ENCODE measurements at regions not wholly inside any gene's neighbourhood (a gene's known extent, or its start where the extent isn't known, plus 50 kb on each side); places are given as distances from the start of the nearest gene placed in this dataset.

DNA sequence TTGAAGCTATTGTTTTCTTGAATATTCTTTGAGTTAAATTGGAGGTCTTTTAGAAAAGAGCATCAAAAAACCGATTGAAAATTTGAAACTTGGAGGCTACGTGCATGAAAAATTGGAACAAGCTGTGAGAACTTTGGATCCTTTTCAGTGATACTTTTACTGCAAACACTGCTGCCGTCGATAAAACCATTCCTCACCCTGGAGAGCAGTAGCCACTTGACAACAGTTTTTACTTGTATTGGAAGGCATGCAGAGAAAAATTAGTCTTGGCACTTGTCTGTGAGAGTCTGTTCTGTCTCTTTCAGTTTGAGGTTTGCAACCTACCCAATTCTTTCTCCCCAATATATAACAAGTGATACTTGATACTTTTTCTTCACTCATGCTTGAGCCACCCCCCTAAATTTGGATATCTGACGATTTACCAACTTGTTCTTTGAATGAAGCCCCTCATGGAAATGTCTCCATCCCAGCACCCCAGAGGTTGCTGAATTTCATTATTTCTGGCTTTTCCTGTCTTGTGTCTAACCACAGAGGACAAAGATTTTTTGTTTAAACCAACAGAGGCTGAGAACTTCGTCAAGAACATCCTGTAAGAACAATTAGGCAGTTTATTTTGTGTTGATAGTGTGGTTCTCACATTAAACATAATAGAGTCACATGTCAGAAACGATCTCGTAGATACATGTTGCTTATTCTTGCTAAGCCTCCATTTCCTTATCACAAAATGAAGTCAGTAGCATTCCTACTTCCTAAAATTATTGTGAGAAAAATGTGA, 307.3 kb upstream of the PLSCR5 start:
- DNase-seq (ENCODE audit: low spot score): no peak

DNA sequence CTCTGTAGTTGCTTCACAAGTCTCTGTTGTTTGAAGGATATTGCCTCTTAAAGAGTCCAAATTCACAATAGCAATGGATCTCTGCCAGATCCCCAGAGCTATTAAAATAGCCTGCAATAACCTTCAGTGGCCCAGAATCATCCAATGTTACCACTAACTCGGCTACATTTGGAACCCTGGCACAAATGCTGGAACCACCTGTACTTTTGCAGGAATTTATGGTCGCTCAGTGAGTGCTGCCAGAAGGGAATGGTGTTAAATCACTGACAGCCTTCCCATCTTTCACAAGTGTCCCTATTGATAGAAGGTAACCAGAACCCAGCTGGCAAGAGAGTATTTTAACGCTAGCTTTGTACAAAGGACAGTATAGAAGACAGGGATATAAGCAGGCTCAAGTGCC, 298.8 kb upstream of the PLSCR5 start:
- no peak for DNase-seq (ENCODE audit: low spot score)

GRCh38 chr3:146899171-146899570, 294.0 kb upstream of the PLSCR5 start:
- no peak for DNase-seq (ENCODE audit: low spot score)

- DNase-seq (ENCODE audit: low spot score): no peak
Observed at GRCh38 chr3:146896711-146897110, 291.6 kb upstream of the PLSCR5 start.

GRCh38 chr3:146895026-146895749, 290.0 kb upstream of the PLSCR5 start:
- DNase-seq (ENCODE audit: low spot score): no peak

DNA sequence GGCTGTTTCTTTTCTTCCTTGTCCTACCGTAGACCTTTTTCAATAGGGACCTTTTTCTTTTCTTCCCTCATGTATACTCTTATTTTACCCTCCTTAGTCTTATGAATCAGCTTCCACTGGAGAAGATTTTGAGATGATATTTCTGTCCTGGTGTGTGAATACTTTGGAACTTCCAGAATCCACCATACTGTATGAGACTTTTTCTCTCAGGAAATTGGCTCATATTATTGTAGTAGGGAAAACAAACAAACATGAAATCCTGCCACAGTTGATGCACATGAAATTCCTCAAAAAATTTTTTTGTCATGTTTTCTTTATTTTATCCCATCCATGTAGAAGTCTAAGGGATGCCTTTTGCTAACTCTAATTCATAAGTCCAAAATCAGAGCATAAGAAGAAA, 289.3 kb upstream of the PLSCR5 start:
- no peak for DNase-seq (ENCODE audit: low spot score)

GRCh38 chr3:146892041-146892440, 286.9 kb upstream of the PLSCR5 start:
- DNase-seq (ENCODE audit: low spot score): no peak

DNA sequence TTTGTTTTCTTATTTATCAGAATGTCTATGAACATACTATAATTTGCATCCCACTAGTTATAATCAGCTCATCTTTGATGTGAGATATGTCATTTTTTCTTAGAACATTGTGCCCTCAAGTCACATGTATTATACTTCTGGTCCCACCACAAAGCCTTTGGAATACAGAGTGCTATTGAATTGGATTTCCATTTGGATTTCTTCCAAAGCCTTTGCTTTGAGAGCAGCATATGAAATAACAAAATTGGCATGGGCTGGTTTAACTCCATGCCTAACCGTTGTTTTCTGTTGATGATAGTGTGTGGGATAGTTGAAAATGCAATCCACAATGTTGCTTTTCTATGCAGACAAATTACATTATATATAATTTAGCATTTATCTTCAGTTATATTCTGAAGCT, 284.5 kb upstream of the PLSCR5 start:
- DNase-seq (ENCODE audit: low spot score): no peak

- no peak for DNase-seq (ENCODE audit: low spot score)
Observed at GRCh38 chr3:146888176-146888575, 283.0 kb upstream of the PLSCR5 start.

GRCh38 chr3:146884721-146885120, 279.6 kb upstream of the PLSCR5 start:
- no peak for DNase-seq (ENCODE audit: low spot score)

DNA sequence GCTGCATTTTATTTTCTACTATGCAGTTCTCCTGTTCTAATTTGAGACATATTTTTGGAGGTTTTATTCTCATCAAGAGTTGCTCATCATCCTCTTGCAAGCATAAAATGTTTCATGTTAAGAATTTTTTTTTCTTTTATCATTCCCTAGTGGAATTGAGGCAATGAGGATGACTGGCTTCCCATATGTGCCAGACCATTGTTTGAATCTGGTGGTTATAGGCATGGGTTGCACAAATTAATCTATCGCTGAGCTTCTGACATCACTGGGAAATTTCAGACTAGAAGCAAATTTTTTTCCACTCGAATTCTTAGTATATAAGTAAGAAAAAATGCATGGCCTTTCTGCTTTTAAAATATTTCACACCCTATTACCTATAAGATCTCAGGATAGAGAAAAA, 279.1 kb upstream of the PLSCR5 start:
- DNase-seq (ENCODE audit: low spot score): no peak

- DNase-seq (ENCODE audit: low spot score): no peak
Observed at GRCh38 chr3:146883288-146883687, 278.1 kb upstream of the PLSCR5 start.

- no peak for DNase-seq (ENCODE audit: low spot score)
Observed at GRCh38 chr3:146881966-146882760, 277.0 kb upstream of the PLSCR5 start.

DNA sequence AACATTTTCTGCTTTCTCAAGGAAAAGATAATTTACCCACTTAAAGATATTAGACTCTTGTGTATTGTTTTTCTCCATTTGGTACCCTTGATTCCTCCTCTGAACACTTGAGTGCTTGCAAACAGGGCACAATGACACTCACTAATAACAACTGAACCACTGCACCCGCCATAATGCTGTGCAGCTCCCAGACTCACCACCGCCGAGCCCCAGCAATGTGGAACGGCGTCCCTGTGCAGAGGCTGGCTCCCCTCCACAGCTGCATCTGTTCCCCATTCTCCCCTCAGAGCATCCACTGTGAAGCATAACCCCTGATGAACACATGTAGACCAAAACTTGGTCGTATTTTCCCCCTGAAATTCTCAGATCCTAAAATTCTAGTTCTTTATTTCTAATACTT, 276.2 kb upstream of the PLSCR5 start:
- DNase-seq (ENCODE audit: low spot score): no peak

DNA sequence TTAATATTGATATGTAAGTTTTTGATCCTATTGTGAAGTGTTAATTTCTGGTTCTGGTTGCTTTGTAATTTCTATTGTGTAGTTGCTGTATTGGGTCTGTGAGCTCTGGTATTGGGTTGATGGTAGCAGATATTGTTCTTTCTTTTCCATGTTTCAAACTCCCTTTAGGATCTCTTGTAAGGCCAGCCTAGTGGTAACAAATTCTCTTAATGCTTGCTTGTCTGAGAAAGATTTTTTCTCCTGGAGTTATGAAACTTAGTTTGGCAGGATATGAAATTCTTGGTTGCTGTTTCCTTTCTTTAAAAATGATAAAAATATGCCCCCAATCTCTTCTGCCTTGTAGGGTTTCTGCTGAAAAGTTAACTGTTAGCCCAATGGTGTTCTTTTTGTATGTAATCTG, 268.6 kb upstream of the PLSCR5 start:
- DNase-seq (ENCODE audit: low spot score): no peak

DNA sequence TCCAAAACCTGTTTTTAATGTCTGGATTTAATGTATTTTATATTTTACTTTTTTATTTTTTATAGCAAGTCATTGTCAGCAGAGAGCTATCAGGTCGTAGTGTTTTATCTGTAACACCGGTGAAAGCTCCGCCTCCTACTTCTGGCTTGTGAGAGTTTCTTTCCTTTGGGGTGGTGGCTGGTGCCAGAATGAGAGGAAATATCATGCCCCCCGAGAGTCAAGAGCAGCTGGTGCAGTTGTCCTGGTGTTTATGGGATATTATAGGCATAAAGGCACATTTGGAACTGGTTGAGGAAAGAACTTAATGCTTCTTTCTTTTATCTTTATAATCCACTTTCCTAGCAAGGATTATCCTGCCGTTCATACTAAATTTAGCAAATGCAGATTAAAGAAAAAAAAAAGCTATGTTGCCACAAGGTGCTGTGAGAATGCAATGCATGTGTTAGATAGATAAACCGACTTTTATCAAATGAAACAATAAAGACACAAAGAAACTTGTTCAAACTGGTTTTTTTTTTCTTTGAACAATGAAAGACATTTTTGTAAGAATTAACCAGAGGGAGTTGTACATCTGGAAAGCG, 260.1 kb upstream of the PLSCR5 start:
- no peak for DNase-seq (ENCODE audit: low spot score)

GRCh38 chr3:146861262-146861661, 256.1 kb upstream of the PLSCR5 start:
- DNase-seq (ENCODE audit: low spot score): no peak

- no peak for DNase-seq (ENCODE audit: low spot score)
Observed at GRCh38 chr3:146854523-146854922, 249.4 kb upstream of the PLSCR5 start.

GRCh38 chr3:146851665-146852064, 246.5 kb upstream of the PLSCR5 start:
- DNase-seq (ENCODE audit: low spot score): no peak

DNA sequence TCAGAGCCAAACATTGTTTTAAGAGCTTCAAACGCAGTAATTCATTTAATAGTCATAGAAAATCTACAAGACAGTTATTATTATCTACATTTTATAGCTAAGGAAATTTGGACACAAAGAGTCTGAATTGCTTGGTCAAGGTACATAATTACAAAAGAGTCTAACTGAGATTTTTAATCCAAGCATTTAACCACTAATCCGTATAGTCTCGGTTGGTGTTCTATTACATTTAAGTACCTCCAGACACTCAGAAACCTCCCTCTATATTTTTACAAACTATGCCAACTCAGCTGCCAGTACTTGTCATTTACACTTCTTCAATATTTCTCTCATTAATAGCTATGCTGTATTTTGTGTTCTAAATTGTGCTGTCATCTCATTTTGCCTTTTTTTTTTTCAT, 240.2 kb upstream of the PLSCR5 start:
- no peak for DNase-seq (ENCODE audit: low spot score)

DNA sequence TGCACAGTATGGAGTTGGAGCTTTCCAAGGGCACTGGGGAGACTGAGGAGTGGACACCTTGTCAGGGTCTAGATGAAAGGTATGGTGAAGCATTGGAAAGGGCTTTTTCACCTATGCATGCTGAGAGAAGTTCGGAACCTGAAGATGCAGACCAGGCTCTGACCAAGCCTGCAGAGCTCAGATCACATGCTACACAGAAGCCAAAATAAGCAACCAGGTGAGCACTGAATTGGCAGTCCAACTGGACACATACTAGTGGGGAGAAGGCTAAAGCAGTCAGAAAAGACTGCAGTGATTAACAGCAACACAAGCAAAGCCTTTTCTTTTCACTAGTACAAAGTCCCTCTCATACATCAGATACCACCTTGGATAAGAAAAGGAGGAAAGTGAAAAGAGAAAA, 238.3 kb upstream of the PLSCR5 start:
- DNase-seq (ENCODE audit: low spot score): no peak

GRCh38 chr3:146839727-146840375, 234.7 kb upstream of the PLSCR5 start:
- DNase-seq (ENCODE audit: low spot score): no peak
